GM19351 (cell line): ENCODE measurements at regions not wholly inside any gene's neighbourhood (a gene's known extent, or its start where the extent isn't known, plus 50 kb on each side); places are given as distances from the start of the nearest gene placed in this dataset.

ENCODE experiments used
- ATAC-seq: cut with Tn5 transposase; IDR thresholded peaks from one replicate; pipeline ENCODE4 v1.9.1; 2021; ENCODE audit warnings: mild to moderate bottlenecking, moderate library complexity; ENCODE audit not compliant: unreplicated experiment

- ATAC-seq: no peak
Measured at GRCh38 chr3:187994221-187995042, 159.5 kb upstream of the LPP start.

GRCh38 chr3:187995043-187995400 is 158.9 kb upstream of the LPP start:
- no peak for ATAC-seq

GRCh38 chr3:187995667-187996066 is 158.3 kb upstream of the LPP start:
- ATAC-seq: no peak

- no peak for ATAC-seq
Measured at GRCh38 chr3:187996609-187997008, 157.3 kb upstream of the LPP start.

- no peak for ATAC-seq
Measured at GRCh38 chr3:187997490-187997889, 156.5 kb upstream of the LPP start.

GRCh38 chr3:187997946-187998561 is 155.9 kb upstream of the LPP start:
- no peak for ATAC-seq

- no peak for ATAC-seq
Measured at GRCh38 chr3:187998611-187999010, 155.3 kb upstream of the LPP start.

- no peak for ATAC-seq
Measured at GRCh38 chr3:187999821-188000220, 154.1 kb upstream of the LPP start.

- no peak for ATAC-seq
Measured at GRCh38 chr3:188000361-188000861, 153.5 kb upstream of the LPP start.

GRCh38 chr3:188001093-188001492 is 152.9 kb upstream of the LPP start:
- no peak for ATAC-seq

GRCh38 chr3:188001926-188002325 is 152.0 kb upstream of the LPP start:
- ATAC-seq: no peak

GRCh38 chr3:188002626-188003138 is 151.3 kb upstream of the LPP start:
- ATAC-seq: no peak

- ATAC-seq: no peak
Measured at GRCh38 chr3:188003188-188004171, 150.5 kb upstream of the LPP start.

GRCh38 chr3:188006726-188007393 is 147.1 kb upstream of the LPP start:
- no peak for ATAC-seq

- no peak for ATAC-seq
Measured at GRCh38 chr3:188007897-188008296, 146.1 kb upstream of the LPP start.

GRCh38 chr3:188008582-188009213 is 145.3 kb upstream of the LPP start:
- ATAC-seq: no peak

GRCh38 chr3:188010478-188010877 is 143.5 kb upstream of the LPP start:
- no peak for ATAC-seq

- no peak for ATAC-seq
Measured at GRCh38 chr3:188019727-188020126, 134.2 kb upstream of the LPP start.

- ATAC-seq: no peak
Measured at GRCh38 chr3:188021041-188021440, 132.9 kb upstream of the LPP start.

GRCh38 chr3:188021502-188022040 is 132.4 kb upstream of the LPP start:
- ATAC-seq: no peak
